ENCODE measurements at regions not wholly inside any gene's neighbourhood (a gene's known extent, or its start where the extent isn't known, plus 50 kb on each side); places are given as distances from the start of the nearest gene placed in this dataset.

GRCh38 chr7:18426564-18427226, 68.9 kb upstream of the HDAC9 start (continued):
- TF ChIP-seq ZNF462 (CRISPR knock-in tag; IDR thresholded peaks at IDR 0.05), result no peak
- TF ChIP-seq CREB1 (CRISPR knock-in tag; IDR thresholded peaks at IDR 0.05; ENCODE audit: low read depth), result no peak

- Histone ChIP-seq H3K9me2 (ENCODE audit: insufficient read depth) (peaks cover 4% of the 10 kb centered on the region), H3F3A (replicated peaks; ENCODE audit: low read depth) (no peaks in the 10 kb centered on the region), H4K20me1 (replicated peaks; ENCODE audit: insufficient read depth) (no peaks in the 10 kb centered on the region), H3K36me3 (ENCODE audit: insufficient read depth) (no peaks in the 10 kb centered on the region), H3K4me3 (no peak overlapping the region), H3K79me2 (replicated peaks; ENCODE audit: insufficient read depth) (no peaks in the 10 kb centered on the region), H3K27me3 (ENCODE audit: insufficient read depth) (no peaks in the 10 kb centered on the region), H3K4me1 (ENCODE audit: insufficient read depth) (no peaks in the 10 kb centered on the region), H3K4me2 (no peak overlapping the region), H3K27ac (ENCODE audit: low read depth) (no peak overlapping the region), H2AFZ (no peak overlapping the region)
- Mint-ChIP-seq H3K36me3 (ENCODE audit: low read depth) (no peaks in the 10 kb centered on the region), H3K4me3 (no peak overlapping the region), H3K9me3 (no peaks in the 10 kb centered on the region), H3K4me1 (peaks cover 25% of the 10 kb centered on the region), H3K27ac (no peak overlapping the region), H3K27me3 (ENCODE audit: insufficient read depth, low read depth, poor library complexity) (peaks cover 3% of the 10 kb centered on the region)
- ATAC-seq, result no peak
- DNase-seq (ENCODE audit: low spot score), result no peak
- TF ChIP-seq CREB1 (CRISPR knock-in tag; IDR thresholded peaks at IDR 0.05; ENCODE audit: low read depth) (no peak), ZNF331 (CRISPR knock-in tag; IDR thresholded peaks at IDR 0.05; ENCODE audit: low read depth) (no peak), ZNF462 (CRISPR knock-in tag; IDR thresholded peaks at IDR 0.05) (no peak), EZH2 (IDR thresholded peaks at IDR 0.05; ENCODE audit: low read depth, unreplicated experiment) (no peak), JUNB (IDR thresholded peaks at IDR 0.05; ENCODE audit: unreplicated experiment) (no peak), CTCF (conservative IDR thresholded peaks at IDR 0.05; ENCODE audit: low read depth in 2 of 2) (no peak), EZH2phosphoT487 (IDR thresholded peaks at IDR 0.05; ENCODE audit: unreplicated experiment) (no peak)
Measured at GRCh38 chr7:18429547-18429946, 66.0 kb upstream of the HDAC9 start.

Measured in GM23338 (cell line).